ENCODE measurements at regions not wholly inside any gene's neighbourhood (a gene's known extent, or its start where the extent isn't known, plus 50 kb on each side); places are given as distances from the start of the nearest gene placed in this dataset.

- Histone ChIP-seq H3K4me2 (ENCODE audit: insufficient read depth, low read length) (no peak overlapping the region), H3K9ac (replicated peaks; ENCODE audit: extremely low read depth, insufficient read depth, low read length) (no peak overlapping the region), H4K20me1 (replicated peaks; ENCODE audit: control insufficient read depth, extremely low read depth, insufficient read depth, low read length) (no peaks in the 10 kb centered on the region), H3K27ac (ENCODE audit: insufficient read depth, low read depth, low read length) (no peak overlapping the region), H3K9me1 (replicated peaks; ENCODE audit: control insufficient read depth, extremely low read depth, insufficient read depth, low read length) (no peaks in the 10 kb centered on the region), H2AFZ (ENCODE audit: low read depth, low read length) (no peak overlapping the region), H3K4me3 (replicated peaks in 1 of 3; ENCODE audit: insufficient read depth in 1 of 3, low read depth in 1 of 3, low read length in 3 of 3) (no peak overlapping the region), H3K27me3 (ENCODE audit: control insufficient read depth in 2 of 2, insufficient read depth in 2 of 2, low read length in 2 of 2) (no peaks in the 10 kb centered on the region), H3K36me3 (ENCODE audit: control insufficient read depth in 2 of 2, extremely low read depth in 1 of 2, insufficient read depth in 2 of 2, low read length in 2 of 2) (no peaks in the 10 kb centered on the region), H3K4me1 (ENCODE audit: control insufficient read depth, extremely low read depth, insufficient read depth, low read length) (no peaks in the 10 kb centered on the region), H3K79me2 (ENCODE audit: control insufficient read depth, insufficient read depth, low read length) (no peaks in the 10 kb centered on the region), H3K9me3 (replicated peaks; ENCODE audit: control insufficient read depth, insufficient read depth, low read length) (no peaks in the 10 kb centered on the region)
- ChIA-PET POLR2A (no interaction called here), CTCF (no interaction called here)
- intact Hi-C loops (cut with micrococcal nuclease) = no loop called here
- no TSS peak for BruUV-seq (replicated peaks)
- FAIRE-seq (no peak), DNase-seq (ENCODE audit: low read depth, low spot score) (no peak)
- no peak for TF ChIP-seq POLR2A (IDR thresholded peaks at IDR 0.05; ENCODE audit: low read depth, low read length)
- TF ChIP-seq GATA2 (IDR thresholded peaks at IDR 0.05; ENCODE audit: insufficient read depth, insufficient read length, low read depth, low read length) = no peak
- TF ChIP-seq EZH2 (IDR thresholded peaks at IDR 0.05; ENCODE audit: borderline replicate concordance, low read depth, low read length, severe bottlenecking) = no peak
- TF ChIP-seq, protein P1, sequence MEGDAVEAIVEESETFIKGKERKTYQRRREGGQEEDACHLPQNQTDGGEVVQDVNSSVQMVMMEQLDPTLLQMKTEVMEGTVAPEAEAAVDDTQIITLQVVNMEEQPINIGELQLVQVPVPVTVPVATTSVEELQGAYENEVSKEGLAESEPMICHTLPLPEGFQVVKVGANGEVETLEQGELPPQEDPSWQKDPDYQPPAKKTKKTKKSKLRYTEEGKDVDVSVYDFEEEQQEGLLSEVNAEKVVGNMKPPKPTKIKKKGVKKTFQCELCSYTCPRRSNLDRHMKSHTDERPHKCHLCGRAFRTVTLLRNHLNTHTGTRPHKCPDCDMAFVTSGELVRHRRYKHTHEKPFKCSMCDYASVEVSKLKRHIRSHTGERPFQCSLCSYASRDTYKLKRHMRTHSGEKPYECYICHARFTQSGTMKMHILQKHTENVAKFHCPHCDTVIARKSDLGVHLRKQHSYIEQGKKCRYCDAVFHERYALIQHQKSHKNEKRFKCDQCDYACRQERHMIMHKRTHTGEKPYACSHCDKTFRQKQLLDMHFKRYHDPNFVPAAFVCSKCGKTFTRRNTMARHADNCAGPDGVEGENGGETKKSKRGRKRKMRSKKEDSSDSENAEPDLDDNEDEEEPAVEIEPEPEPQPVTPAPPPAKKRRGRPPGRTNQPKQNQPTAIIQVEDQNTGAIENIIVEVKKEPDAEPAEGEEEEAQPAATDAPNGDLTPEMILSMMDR (IDR thresholded peaks at IDR 0.05; ENCODE audit: extremely low read depth in 1 of 2, insufficient read depth in 1 of 2, low read depth in 1 of 2, low read length in 2 of 2) = no peak
- TF ChIP-seq, protein P2, sequence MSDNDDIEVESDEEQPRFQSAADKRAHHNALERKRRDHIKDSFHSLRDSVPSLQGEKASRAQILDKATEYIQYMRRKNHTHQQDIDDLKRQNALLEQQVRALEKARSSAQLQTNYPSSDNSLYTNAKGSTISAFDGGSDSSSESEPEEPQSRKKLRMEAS (IDR thresholded peaks at IDR 0.05; ENCODE audit: insufficient read depth, insufficient read length) = no peak
- TF ChIP-seq POLR2AphosphoS5 (IDR thresholded peaks at IDR 0.05; ENCODE audit: insufficient read depth, low read depth, low read length) = no peak
- dilution Hi-C loops (cut with MboI; ENCODE audit: extremely low pct_ligation_motif_present, low sequenced_read_pairs) = no loop called here
These were observed 80.1 kb upstream of the ZNF469 start for GRCh38 chr16:88302666-88303065.

GRCh38 chr16:88303405-88303804 lies 79.4 kb upstream of the ZNF469 start:
- Histone ChIP-seq H3K4me1 (ENCODE audit: control insufficient read depth, extremely low read depth, insufficient read depth, low read length) (no peaks in the 10 kb centered on the region), H3K9ac (replicated peaks; ENCODE audit: extremely low read depth, insufficient read depth, low read length) (no peak overlapping the region)
- CTCF ChIA-PET = no interaction called here

More at GRCh38 chr16:88303405-88303804, 79.4 kb upstream of the ZNF469 start:
- dilution Hi-C loops (cut with MboI; ENCODE audit: extremely low pct_ligation_motif_present, low sequenced_read_pairs) = no loop called here
- no peak overlapping the region for H3K27ac ChIP-seq (ENCODE audit: insufficient read depth, low read depth, low read length)
- H3K79me2 ChIP-seq (ENCODE audit: control insufficient read depth, insufficient read depth, low read length) = no peaks in the 10 kb centered on the region
- no peak overlapping the region for H3K4me2 ChIP-seq (ENCODE audit: insufficient read depth, low read length)
- H3K9me3 ChIP-seq (replicated peaks; ENCODE audit: control insufficient read depth, insufficient read depth, low read length) = no peaks in the 10 kb centered on the region
- FAIRE-seq = no peak
- no peak overlapping the region for H3K4me3 ChIP-seq (replicated peaks in 1 of 3; ENCODE audit: insufficient read depth in 1 of 3, low read depth in 1 of 3, low read length in 3 of 3)
- H4K20me1 ChIP-seq (replicated peaks; ENCODE audit: control insufficient read depth, extremely low read depth, insufficient read depth, low read length) = no peaks in the 10 kb centered on the region
- no peak overlapping the region for H2AFZ ChIP-seq (ENCODE audit: low read depth, low read length)
- H3K36me3 ChIP-seq (ENCODE audit: control insufficient read depth in 2 of 2, extremely low read depth in 1 of 2, insufficient read depth in 2 of 2, low read length in 2 of 2) = no peaks in the 10 kb centered on the region
- BruUV-seq (replicated peaks) = no TSS peak
- TF ChIP-seq POLR2A (IDR thresholded peaks at IDR 0.05; ENCODE audit: low read depth, low read length) = no peak
- TF ChIP-seq MYC (IDR thresholded peaks at IDR 0.05; ENCODE audit: low read depth, low read length) = no peak
- no peak for TF ChIP-seq JUN (IDR thresholded peaks at IDR 0.05; ENCODE audit: borderline replicate concordance, insufficient read depth, insufficient read length, low read depth)
- TF ChIP-seq, protein P2 (IDR thresholded peaks at IDR 0.05; ENCODE audit: insufficient read depth, insufficient read length) = no peak
- no peak for TF ChIP-seq FOS (IDR thresholded peaks at IDR 0.05; ENCODE audit: borderline replicate concordance, insufficient read depth, low read length)
- TF ChIP-seq, protein P1 (IDR thresholded peaks at IDR 0.05; ENCODE audit: extremely low read depth in 1 of 2, insufficient read depth in 1 of 2, low read depth in 1 of 2, low read length in 2 of 2) = no peak
- no peak for TF ChIP-seq GATA2 (IDR thresholded peaks at IDR 0.05; ENCODE audit: insufficient read depth, insufficient read length, low read depth, low read length)
- TF ChIP-seq POLR2AphosphoS5 (IDR thresholded peaks at IDR 0.05; ENCODE audit: insufficient read depth, low read depth, low read length) = no peak
- no peak for TF ChIP-seq EZH2 (IDR thresholded peaks at IDR 0.05; ENCODE audit: borderline replicate concordance, low read depth, low read length, severe bottlenecking)
- intact Hi-C loops (cut with micrococcal nuclease) = no loop called here
- H3K27me3 ChIP-seq (ENCODE audit: control insufficient read depth in 2 of 2, insufficient read depth in 2 of 2, low read length in 2 of 2) = no peaks in the 10 kb centered on the region
- DNase-seq (ENCODE audit: low read depth, low spot score) = no peak
- no peaks in the 10 kb centered on the region for H3K9me1 ChIP-seq (replicated peaks; ENCODE audit: control insufficient read depth, extremely low read depth, insufficient read depth, low read length)
- POLR2A ChIA-PET = no interaction called here
